Skeletal muscle tissue (tissue), 3 donors: ENCODE measurements at regions not wholly inside any gene's neighbourhood (a gene's known extent, or its start where the extent isn't known, plus 50 kb on each side); places are given as distances from the start of the nearest gene placed in this dataset.

Source experiments
- H3K27ac ChIP-seq: one replicate; pipeline ENCODE4 v1.7.0; 2013; ENCODE audit warnings: mild to moderate bottlenecking, low read depth, low read length, inconsistent platforms
- H3K27me3 ChIP-seq, 3 donors: one replicate each; pipeline ENCODE4 v1.7.0; 2013; ENCODE audit warnings: low read length in 3 of 3; ENCODE audit not compliant: control insufficient read depth in 3 of 3, insufficient read depth in 3 of 3
- H3K36me3 ChIP-seq, 3 donors: one replicate each; pipeline ENCODE4 v1.7.0; 2013; ENCODE audit warnings: low read length in 3 of 3; ENCODE audit not compliant: control insufficient read depth in 3 of 3, insufficient read depth in 3 of 3
- H3K4me1 ChIP-seq, 3 donors: one replicate each; pipeline ENCODE4 v1.7.0; 2013; ENCODE audit warnings: low read length in 3 of 3, mild to moderate bottlenecking in 3 of 3; ENCODE audit not compliant: control insufficient read depth in 3 of 3, insufficient read depth in 3 of 3
- H3K4me3 ChIP-seq, 3 donors: one replicate each; pipeline ENCODE4 v1.7.0; 2013; ENCODE audit warnings: low read length in 3 of 3
- H3K9ac ChIP-seq, 3 donors: one replicate each; pipeline ENCODE4 v1.7.0; 2013; ENCODE audit warnings: low read length in 3 of 3, mild to moderate bottlenecking in 3 of 3, moderate library complexity in 2 of 3, low read depth in 1 of 3
- H3K9me3 ChIP-seq, 3 donors: one replicate each; pipeline ENCODE4 v1.7.0; 2013; ENCODE audit warnings: low read length in 3 of 3; ENCODE audit not compliant: control insufficient read depth in 3 of 3
- donor health status: Osteomylitis.

DNA sequence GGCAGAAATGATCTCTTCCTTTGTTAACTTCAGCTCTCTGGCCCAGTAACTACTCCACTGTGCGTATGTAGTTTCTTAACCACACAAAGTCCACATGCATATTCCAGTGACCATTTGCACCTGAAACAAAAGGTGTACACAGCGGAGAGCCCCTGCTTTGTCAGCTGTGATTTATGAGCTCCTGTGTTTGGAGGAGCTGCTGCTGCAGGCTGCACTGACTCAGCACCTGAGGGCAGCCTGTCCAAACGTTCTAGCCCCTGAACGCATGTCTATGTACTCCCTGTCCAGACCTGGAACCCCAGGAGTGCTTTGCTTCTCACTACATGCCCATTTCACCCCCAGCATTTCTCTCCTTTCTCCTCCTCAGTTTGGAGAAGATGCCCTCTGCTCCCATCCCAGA, 216.1 kb downstream of the ABCC12 start:
- Histone ChIP-seq H3K4me1 (no peaks in the 10 kb centered on the region), H3K27ac (no peak overlapping the region), H3K27me3 (peaks cover 0 to 8% (median 0%) of the 10 kb centered on the region in 3 donors), H3K4me3 (no peak overlapping the region), H3K9me3 (peaks cover 0 to 2% (median 0%) of the 10 kb centered on the region in 3 donors), H3K36me3 (no peaks in the 10 kb centered on the region), H3K9ac (no peak overlapping the region)

DNA sequence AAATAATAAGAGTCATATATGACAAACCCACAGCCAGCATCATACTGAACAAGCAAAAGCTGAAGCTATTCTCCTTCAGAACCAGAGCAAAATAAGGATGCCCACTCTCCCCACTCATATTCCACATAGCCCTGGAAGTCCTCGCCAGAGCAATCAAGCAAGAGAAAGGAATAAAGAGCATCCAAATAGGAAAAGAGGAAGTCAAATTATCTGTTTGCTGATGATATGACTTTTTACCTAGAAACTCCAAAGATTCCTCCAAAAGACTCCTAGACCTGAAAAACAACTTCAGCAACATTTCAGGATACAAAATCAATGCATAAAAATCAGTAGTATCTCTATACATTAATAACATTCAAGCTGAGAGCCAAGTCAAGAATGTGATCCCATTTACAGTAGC, 217.5 kb downstream of the ABCC12 start:
- peaks cover 0 to 2% (median 0%) of the 10 kb centered on the region in 3 donors for H3K9me3 ChIP-seq
- no peak overlapping the region for H3K4me3 ChIP-seq
- no peaks in the 10 kb centered on the region for H3K4me1 ChIP-seq
- no peaks in the 10 kb centered on the region for H3K36me3 ChIP-seq
- H3K27ac ChIP-seq, result no peak overlapping the region
- peaks cover 0 to 3% (median 0%) of the 10 kb centered on the region in 3 donors for H3K27me3 ChIP-seq
- H3K9ac ChIP-seq, result no peak overlapping the region

GRCh38 chr16:47928008-47928407, 227.8 kb downstream of the ABCC12 start:
- Histone ChIP-seq H3K4me3 (no peak overlapping the region), H3K27ac (no peak overlapping the region), H3K4me1 (no peaks in the 10 kb centered on the region), H3K9me3 (no peaks in the 10 kb centered on the region), H3K9ac (no peak overlapping the region), H3K27me3 (peaks cover 0 to 4% (median 0%) of the 10 kb centered on the region in 3 donors), H3K36me3 (no peaks in the 10 kb centered on the region)

GRCh38 chr16:47927330-47927729, 228.5 kb downstream of the ABCC12 start:
- Histone ChIP-seq H3K4me3 (no peak overlapping the region), H3K9me3 (no peaks in the 10 kb centered on the region), H3K27me3 (peaks cover 0 to 4% (median 0%) of the 10 kb centered on the region in 3 donors), H3K9ac (no peak overlapping the region), H3K27ac (no peak overlapping the region), H3K36me3 (no peaks in the 10 kb centered on the region), H3K4me1 (no peaks in the 10 kb centered on the region)

- H3K27me3 ChIP-seq, result peaks cover 0 to 4% (median 0%) of the 10 kb centered on the region in 3 donors
- no peaks in the 10 kb centered on the region for H3K36me3 ChIP-seq
- H3K4me3 ChIP-seq, result no peak overlapping the region
- no peaks in the 10 kb centered on the region for H3K4me1 ChIP-seq
- H3K9me3 ChIP-seq, result no peaks in the 10 kb centered on the region
- H3K9ac ChIP-seq, result no peak overlapping the region
- no peak overlapping the region for H3K27ac ChIP-seq
Measured at GRCh38 chr16:47925811-47926460, 229.9 kb downstream of the ABCC12 start.

- no peaks in the 10 kb centered on the region for H3K4me1 ChIP-seq
- no peaks in the 10 kb centered on the region for H3K9me3 ChIP-seq
- no peak overlapping the region for H3K4me3 ChIP-seq
- H3K27ac ChIP-seq, result no peak overlapping the region
- no peak overlapping the region for H3K9ac ChIP-seq
- H3K27me3 ChIP-seq, result peaks cover 0 to 4% (median 0%) of the 10 kb centered on the region in 3 donors
- no peaks in the 10 kb centered on the region for H3K36me3 ChIP-seq
Measured at GRCh38 chr16:47924950-47925349, 230.8 kb downstream of the ABCC12 start.

DNA sequence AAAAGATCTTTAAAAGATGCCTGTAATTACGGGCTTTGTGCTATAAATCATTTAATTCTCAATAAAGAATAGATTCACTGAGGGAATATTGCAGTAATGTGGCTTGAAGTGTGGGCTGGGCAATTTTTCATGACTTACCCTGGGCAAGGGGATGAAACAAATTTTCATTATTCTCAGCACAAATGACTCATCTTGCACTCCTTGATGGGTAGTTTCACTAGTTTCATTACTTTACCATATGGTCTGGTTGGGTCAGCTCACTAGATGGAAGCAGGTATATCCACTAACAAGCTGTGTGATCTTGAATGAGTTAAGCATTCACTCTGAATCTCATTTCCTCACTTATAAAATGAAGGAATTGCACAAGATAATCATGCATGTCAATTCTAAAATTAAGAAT, 234.3 kb downstream of the ABCC12 start:
- no peak overlapping the region for H3K4me3 ChIP-seq
- H3K36me3 ChIP-seq, result no peaks in the 10 kb centered on the region
- no peak overlapping the region for H3K9ac ChIP-seq
- no peak overlapping the region for H3K27ac ChIP-seq
- H3K27me3 ChIP-seq, result peaks cover 0 to 4% (median 0%) of the 10 kb centered on the region in 3 donors
- H3K4me1 ChIP-seq, result no peaks in the 10 kb centered on the region
- H3K9me3 ChIP-seq, result no peaks in the 10 kb centered on the region

GRCh38 chr16:47920709-47921108, 235.1 kb downstream of the ABCC12 start:
- Histone ChIP-seq H3K36me3 (no peaks in the 10 kb centered on the region), H3K27ac (no peak overlapping the region), H3K9ac (no peak overlapping the region), H3K4me1 (no peaks in the 10 kb centered on the region), H3K27me3 (peaks cover 0 to 4% (median 0%) of the 10 kb centered on the region in 3 donors), H3K4me3 (no peak overlapping the region), H3K9me3 (no peaks in the 10 kb centered on the region)

- no peaks in the 10 kb centered on the region for H3K36me3 ChIP-seq
- no peak overlapping the region for H3K27ac ChIP-seq
- H3K9ac ChIP-seq, result no peak overlapping the region
- H3K4me3 ChIP-seq, result no peak overlapping the region
- no peaks in the 10 kb centered on the region for H3K9me3 ChIP-seq
- H3K27me3 ChIP-seq, result no peaks in the 10 kb centered on the region
- H3K4me1 ChIP-seq, result no peaks in the 10 kb centered on the region
Measured at GRCh38 chr16:47917118-47917517, 238.7 kb downstream of the ABCC12 start.

DNA sequence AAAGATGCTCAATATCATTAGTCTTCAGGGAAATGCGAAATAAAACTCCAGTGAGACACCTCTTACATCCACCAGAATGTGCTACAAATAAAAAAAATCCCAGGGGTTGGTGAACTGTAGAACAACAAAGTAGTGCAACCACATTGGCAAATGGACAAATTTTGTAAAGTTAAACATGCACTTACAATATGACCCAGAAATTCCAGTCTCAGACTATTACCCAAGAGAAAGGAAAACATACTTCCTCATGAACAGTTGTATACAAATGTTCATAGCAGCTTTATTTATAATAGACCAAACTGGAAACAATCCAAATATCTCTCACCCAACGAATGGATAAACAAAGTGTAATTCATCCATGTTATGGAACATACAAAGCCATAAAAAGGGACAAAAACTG, 239.5 kb downstream of the ABCC12 start:
- Histone ChIP-seq H3K36me3 (no peaks in the 10 kb centered on the region), H3K9ac (no peak overlapping the region), H3K4me1 (no peaks in the 10 kb centered on the region), H3K27ac (no peak overlapping the region), H3K9me3 (no peaks in the 10 kb centered on the region), H3K27me3 (no peaks in the 10 kb centered on the region), H3K4me3 (no peak overlapping the region)
